WTC11 (cell line): ENCODE measurements at regions not wholly inside any gene's neighbourhood (a gene's known extent, or its start where the extent isn't known, plus 50 kb on each side); places are given as distances from the start of the nearest gene placed in this dataset.

Experiments
- ETV6 ChIP-seq: sonication (generic); formaldehyde crosslinking; IDR thresholded peaks from 2 replicates; pipeline ENCODE4 v1.8.1; 2022; ENCODE audit warnings: mild to moderate bottlenecking, missing genetic modification reagents
- FOXJ3 ChIP-seq: sonication (generic); formaldehyde crosslinking; IDR thresholded peaks from 2 replicates; pipeline ENCODE4 v1.9.0; 2021; ENCODE audit warnings: missing genetic modification reagents, mild to moderate bottlenecking, borderline replicate concordance
- JUN ChIP-seq: sonication (generic); formaldehyde crosslinking; IDR thresholded peaks from 2 replicates; pipeline ENCODE4 v1.8.0; 2023; ENCODE audit warnings: mild to moderate bottlenecking, missing genetic modification reagents
- TEAD4 ChIP-seq: sonication (generic); formaldehyde crosslinking; IDR thresholded peaks from 2 replicates; pipeline ENCODE4 v1.8.0; 2022; ENCODE audit warnings: mild to moderate bottlenecking, missing genetic modification reagents
- TF ChIP-seq, protein P1 (sequence below): fragments of 200-600 bp; IDR thresholded peaks from 2 replicates; pipeline ENCODE4 v1.8.0; 2022; ENCODE audit warnings: antibody characterized with exemption
- TF ChIP-seq, protein P2 (sequence below): sonication (generic); formaldehyde crosslinking; conservative IDR thresholded peaks from 2 replicates; pipeline ENCODE4 v1.8.1; 2023; ENCODE audit warnings: mild to moderate bottlenecking, low read depth, missing genetic modification reagents, moderate library complexity

DNA sequence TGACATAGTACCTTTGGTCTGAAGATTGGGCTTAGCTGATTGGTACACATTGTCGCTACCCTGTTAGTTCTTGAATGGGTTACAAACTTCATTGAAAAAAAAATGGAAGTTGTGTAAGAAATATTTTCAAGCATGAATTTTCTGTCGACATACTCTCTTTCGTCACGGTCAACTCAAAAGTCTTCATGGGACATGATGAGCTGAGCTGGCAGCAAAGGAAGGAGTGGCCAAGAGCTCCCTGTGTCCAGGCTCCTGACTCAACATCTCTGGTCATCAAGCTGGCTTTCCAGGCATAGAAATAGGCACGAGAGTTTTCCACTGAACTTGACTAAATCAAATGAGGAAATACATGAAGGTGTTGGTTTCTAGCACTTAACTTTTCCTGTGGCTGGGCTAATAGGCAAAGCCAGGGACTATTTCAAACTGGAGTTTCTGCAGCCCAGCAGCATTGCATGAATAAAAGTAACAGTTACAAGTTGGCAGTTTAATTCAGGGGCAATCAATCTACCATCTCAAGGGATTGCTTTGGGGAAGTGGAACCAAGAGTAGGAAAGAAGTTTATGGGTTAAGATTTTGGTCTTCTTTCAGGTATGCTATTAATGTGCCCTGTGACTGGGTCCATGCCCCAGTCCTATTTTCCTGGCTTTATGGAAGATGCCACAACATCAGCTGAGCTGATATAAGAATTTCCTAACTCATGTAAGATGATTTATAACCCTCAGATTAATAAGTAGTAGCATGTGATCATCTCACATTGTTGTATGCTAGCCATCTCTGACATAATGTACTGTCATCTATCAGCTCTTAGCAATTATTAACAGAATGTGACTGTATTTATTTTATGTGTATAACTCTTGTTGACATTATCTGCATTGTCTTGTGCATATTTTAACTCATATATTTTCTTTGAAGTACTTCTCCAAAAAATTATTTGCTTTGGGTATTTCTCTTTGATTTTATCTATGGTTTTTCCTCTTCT, 385.8 kb downstream of the DLEU7 start:
- TF ChIP-seq JUN (CRISPR knock-in tag) (no peak), FOXJ3 (CRISPR knock-in tag) (no peak), ETV6 (CRISPR knock-in tag) (no peak), TEAD4 (CRISPR knock-in tag) (no peak)
- TF ChIP-seq, protein P1, sequence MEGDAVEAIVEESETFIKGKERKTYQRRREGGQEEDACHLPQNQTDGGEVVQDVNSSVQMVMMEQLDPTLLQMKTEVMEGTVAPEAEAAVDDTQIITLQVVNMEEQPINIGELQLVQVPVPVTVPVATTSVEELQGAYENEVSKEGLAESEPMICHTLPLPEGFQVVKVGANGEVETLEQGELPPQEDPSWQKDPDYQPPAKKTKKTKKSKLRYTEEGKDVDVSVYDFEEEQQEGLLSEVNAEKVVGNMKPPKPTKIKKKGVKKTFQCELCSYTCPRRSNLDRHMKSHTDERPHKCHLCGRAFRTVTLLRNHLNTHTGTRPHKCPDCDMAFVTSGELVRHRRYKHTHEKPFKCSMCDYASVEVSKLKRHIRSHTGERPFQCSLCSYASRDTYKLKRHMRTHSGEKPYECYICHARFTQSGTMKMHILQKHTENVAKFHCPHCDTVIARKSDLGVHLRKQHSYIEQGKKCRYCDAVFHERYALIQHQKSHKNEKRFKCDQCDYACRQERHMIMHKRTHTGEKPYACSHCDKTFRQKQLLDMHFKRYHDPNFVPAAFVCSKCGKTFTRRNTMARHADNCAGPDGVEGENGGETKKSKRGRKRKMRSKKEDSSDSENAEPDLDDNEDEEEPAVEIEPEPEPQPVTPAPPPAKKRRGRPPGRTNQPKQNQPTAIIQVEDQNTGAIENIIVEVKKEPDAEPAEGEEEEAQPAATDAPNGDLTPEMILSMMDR = no peak
- TF ChIP-seq, protein P2, sequence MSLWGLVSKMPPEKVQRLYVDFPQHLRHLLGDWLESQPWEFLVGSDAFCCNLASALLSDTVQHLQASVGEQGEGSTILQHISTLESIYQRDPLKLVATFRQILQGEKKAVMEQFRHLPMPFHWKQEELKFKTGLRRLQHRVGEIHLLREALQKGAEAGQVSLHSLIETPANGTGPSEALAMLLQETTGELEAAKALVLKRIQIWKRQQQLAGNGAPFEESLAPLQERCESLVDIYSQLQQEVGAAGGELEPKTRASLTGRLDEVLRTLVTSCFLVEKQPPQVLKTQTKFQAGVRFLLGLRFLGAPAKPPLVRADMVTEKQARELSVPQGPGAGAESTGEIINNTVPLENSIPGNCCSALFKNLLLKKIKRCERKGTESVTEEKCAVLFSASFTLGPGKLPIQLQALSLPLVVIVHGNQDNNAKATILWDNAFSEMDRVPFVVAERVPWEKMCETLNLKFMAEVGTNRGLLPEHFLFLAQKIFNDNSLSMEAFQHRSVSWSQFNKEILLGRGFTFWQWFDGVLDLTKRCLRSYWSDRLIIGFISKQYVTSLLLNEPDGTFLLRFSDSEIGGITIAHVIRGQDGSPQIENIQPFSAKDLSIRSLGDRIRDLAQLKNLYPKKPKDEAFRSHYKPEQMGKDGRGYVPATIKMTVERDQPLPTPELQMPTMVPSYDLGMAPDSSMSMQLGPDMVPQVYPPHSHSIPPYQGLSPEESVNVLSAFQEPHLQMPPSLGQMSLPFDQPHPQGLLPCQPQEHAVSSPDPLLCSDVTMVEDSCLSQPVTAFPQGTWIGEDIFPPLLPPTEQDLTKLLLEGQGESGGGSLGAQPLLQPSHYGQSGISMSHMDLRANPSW (CRISPR knock-in tag) = no peak
